ENCODE measurements at regions not wholly inside any gene's neighbourhood (a gene's known extent, or its start where the extent isn't known, plus 50 kb on each side); places are given as distances from the start of the nearest gene placed in this dataset.

DNA sequence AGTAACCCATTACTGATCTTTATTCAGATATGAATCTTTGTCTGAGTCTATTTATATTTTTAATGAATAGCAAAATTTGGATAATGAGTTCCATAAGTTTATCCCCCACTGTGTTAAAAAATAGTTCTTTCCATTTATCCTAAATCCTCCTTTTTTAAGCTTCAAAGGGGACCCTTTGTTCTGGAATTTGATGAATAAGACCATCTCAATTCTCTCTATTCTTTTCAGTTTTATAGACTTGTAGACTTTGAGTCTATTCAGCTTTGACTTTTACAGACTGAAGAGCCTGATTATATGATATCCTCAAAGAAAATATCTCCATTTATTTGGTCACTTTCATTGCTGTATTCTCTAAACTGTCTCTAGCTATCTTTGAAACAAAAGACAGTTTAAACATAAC, 2146.1 kb upstream of the CELF4 start:
- no peak overlapping the region for H3K27ac ChIP-seq
- TF ChIP-seq, protein P1, sequence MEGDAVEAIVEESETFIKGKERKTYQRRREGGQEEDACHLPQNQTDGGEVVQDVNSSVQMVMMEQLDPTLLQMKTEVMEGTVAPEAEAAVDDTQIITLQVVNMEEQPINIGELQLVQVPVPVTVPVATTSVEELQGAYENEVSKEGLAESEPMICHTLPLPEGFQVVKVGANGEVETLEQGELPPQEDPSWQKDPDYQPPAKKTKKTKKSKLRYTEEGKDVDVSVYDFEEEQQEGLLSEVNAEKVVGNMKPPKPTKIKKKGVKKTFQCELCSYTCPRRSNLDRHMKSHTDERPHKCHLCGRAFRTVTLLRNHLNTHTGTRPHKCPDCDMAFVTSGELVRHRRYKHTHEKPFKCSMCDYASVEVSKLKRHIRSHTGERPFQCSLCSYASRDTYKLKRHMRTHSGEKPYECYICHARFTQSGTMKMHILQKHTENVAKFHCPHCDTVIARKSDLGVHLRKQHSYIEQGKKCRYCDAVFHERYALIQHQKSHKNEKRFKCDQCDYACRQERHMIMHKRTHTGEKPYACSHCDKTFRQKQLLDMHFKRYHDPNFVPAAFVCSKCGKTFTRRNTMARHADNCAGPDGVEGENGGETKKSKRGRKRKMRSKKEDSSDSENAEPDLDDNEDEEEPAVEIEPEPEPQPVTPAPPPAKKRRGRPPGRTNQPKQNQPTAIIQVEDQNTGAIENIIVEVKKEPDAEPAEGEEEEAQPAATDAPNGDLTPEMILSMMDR (conservative IDR thresholded peaks at IDR 0.05): no peak

DNA sequence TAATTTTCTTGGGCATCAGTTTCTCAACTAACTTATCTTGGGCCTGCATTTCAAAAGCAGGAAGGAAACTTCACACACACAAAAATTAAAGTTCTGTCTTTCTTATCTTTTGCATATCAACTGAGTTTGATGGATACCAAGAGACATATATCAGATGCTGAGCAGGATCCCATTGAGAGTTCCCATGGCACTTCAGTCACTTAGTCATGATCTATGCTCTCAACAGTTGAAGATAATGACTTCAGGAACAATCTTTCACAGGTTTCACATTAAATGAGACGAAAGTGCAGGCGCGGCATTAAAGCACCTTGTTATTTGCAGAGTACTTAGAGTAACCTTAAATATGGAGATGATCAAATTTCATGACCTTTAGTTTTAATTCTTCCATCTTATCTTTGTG, 2139.8 kb upstream of the CELF4 start:
- TF ChIP-seq, protein P1 (conservative IDR thresholded peaks at IDR 0.05): no peak
- H3K27ac ChIP-seq: no peak overlapping the region

DNA sequence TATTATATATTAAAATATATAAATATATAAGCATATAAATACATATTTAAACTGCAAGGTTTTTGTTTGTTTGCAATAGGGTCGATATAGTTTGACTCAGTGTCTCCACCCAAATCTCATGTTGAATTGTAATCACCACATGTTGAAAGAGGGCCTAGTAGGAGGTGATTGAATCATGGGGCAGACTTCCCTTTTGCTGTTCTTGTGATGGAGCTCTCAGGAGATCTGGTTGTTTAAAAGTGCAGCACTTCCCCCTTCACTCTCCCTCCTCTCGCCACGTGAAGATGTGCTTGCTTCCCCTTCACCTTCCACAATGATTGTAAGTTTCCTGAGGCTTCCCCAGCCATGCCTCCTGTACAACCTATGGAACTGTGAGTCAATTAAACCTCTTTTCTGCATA, 2137.3 kb upstream of the CELF4 start:
- TF ChIP-seq, protein P1 (conservative IDR thresholded peaks at IDR 0.05): no peak
- no peak overlapping the region for H3K27ac ChIP-seq

DNA sequence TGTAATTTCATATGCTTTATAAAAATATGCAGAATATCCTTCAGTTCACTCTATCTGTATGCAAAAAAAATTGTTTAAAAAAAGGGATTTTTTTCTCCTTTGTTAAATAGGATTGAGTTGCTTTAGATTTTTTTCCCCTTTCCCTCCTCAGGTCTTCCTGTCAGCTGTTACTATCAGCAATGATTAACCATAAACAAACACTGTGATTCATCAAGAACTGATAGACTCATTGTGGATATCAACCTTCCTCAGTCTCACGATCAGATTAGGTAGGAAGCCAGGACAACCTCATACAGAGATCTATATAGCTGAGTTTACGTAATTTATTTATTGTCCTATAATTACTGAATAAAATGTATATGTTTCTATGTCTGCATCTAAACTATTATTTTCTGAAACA, 2136.2 kb upstream of the CELF4 start:
- H3K27ac ChIP-seq: peak overlapping the region; percentile 46

DNA sequence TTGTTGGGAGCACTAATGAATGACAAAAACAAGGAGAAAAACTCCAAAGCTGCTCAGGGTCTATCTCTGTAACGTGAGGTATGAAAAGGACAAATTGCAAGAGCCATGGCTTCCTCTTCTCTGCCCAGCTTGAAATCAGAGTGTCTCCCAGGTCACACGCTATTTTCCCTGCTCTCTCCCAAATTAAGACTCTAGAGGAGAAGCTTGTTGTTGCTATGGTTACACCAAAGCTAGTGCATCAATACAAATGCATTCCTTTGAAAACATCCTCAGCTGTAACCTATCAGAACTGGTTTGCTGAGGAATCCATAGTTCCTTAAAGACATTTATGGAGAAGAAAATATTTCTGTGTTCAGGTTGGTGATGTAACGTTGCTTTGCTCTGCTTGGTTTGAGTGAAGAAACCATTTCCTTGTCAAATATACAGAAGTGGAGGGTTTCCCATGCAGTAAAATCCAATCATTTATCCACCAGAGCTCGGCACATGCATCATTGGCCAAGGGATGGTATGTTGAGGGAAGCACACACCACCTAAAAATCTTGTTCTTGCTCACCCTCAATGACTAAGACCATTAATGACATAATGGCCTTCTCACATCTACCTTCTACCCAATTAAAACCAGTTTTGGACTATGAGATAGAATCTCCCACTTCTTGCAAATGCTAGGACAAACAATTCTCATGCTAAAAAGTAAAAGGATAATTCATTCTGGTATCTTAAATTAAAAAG, 2135.6 kb upstream of the CELF4 start:
- H3K27ac ChIP-seq: peak overlapping the region; percentile 46
- TF ChIP-seq, protein P1 (conservative IDR thresholded peaks at IDR 0.05): no peak

More for the DNA sequence above, 2136.2 kb upstream of the CELF4 start:
- TF ChIP-seq, protein P1 (conservative IDR thresholded peaks at IDR 0.05): no peak

DNA sequence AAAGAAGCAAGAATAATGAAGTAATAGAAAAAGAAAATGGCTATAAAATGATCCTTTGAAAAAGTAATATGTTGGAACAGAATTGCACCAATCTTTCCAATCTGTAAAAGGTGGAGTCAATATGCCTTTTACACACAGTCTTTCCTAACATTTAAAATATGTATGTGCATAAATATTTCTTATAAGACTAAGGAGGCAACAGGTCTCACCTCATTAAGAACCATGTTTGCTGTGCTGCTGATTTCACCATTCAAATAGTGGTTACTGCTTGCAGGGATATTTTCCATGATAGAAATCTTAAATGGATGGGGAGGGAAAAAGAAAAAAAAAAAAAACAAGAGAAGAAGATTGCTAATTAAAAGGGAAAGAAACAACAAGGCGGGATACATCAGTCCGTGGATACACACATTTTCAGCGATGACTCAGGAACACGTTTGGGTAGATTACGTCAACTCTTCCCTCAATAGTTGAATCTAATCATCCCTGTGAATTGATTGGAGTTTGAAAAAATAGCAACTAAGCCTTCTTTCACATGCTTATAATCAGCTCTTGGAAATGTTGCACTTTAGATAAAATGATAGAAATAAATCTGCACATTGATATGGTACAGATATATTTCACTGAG, 2133.9 kb upstream of the CELF4 start:
- TF ChIP-seq, protein P1 (conservative IDR thresholded peaks at IDR 0.05): no peak
- H3K27ac ChIP-seq: no peak overlapping the region

DNA sequence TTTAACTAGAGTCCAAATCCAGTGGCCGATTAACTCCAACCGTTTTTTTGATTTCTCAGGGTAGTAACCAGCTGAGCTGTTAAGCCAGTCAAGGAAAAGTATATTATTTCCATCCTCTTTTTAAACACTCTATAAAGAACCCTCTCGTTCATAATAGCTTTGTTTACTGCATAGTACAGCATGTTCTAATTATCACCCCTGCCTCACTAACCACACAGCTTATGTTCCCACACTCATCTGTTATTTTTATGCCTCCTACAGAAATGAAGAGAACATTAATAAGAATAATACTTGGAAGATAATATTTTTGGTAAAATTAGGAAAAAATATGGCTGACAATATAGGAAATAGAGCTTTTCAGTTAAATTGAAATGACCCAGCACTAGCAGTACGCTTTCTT, 2132.8 kb upstream of the CELF4 start:
- TF ChIP-seq, protein P1 (conservative IDR thresholded peaks at IDR 0.05): no peak
- no peak overlapping the region for H3K27ac ChIP-seq

Measured in VCaP (cell line).